ENCODE measurements at regions not wholly inside any gene's neighbourhood (a gene's known extent, or its start where the extent isn't known, plus 50 kb on each side); places are given as distances from the start of the nearest gene placed in this dataset.
"Not testable (repeated sequence)": the region's sequence is repeated elsewhere in the genome, so short reads cannot be mapped to it uniquely, and the experiment has no call there.

- peak; percentile 16; the same call in 1 of the 2 replicates for TF ChIP-seq CTCF (conservative IDR thresholded peaks at IDR 0.05; ENCODE audit: low read length)
- not testable (repeated sequence) for TF ChIP-seq EZH2phosphoT487 (IDR thresholded peaks at IDR 0.05; ENCODE audit: borderline replicate concordance)
Measured at GRCh38 chr1:145513017-145513416, 87.6 kb upstream of the NBPF20 start.

Measured in Loucy (cell line).